GM18867 (cell line): ENCODE measurements at regions not wholly inside any gene's neighbourhood (a gene's known extent, or its start where the extent isn't known, plus 50 kb on each side); places are given as distances from the start of the nearest gene placed in this dataset.

ENCODE experiments used
- ATAC-seq: cut with Tn5 transposase; IDR thresholded peaks from one replicate; pipeline ENCODE4 v1.9.1; 2021; ENCODE audit warnings: mild to moderate bottlenecking, moderate library complexity; ENCODE audit not compliant: unreplicated experiment

- no peak for ATAC-seq
Measured at GRCh38 chr15:58294681-58295254, 137.0 kb upstream of the LIPC start.

GRCh38 chr15:58295637-58296215 lies 136.1 kb upstream of the LIPC start:
- ATAC-seq, result no peak

GRCh38 chr15:58296276-58296675 lies 135.5 kb upstream of the LIPC start:
- ATAC-seq, result no peak

GRCh38 chr15:58297639-58298038 lies 134.2 kb upstream of the LIPC start:
- no peak for ATAC-seq

GRCh38 chr15:58298879-58299850 lies 132.6 kb upstream of the LIPC start:
- no peak for ATAC-seq

GRCh38 chr15:58302832-58303231 lies 129.0 kb upstream of the LIPC start:
- ATAC-seq, result no peak

- ATAC-seq, result no peak
Measured at GRCh38 chr15:58303236-58303635, 128.6 kb upstream of the LIPC start.

- ATAC-seq, result no peak
Measured at GRCh38 chr15:58306591-58307312, 125.0 kb upstream of the LIPC start.

GRCh38 chr15:58307313-58307961 lies 124.4 kb upstream of the LIPC start:
- ATAC-seq, result no peak

- ATAC-seq, result no peak
Measured at GRCh38 chr15:58308742-58309355, 122.9 kb upstream of the LIPC start.

GRCh38 chr15:58309963-58310928 lies 121.5 kb upstream of the LIPC start:
- no peak for ATAC-seq

- no peak for ATAC-seq
Measured at GRCh38 chr15:58311556-58311955, 120.2 kb upstream of the LIPC start.

GRCh38 chr15:58312031-58312430 lies 119.8 kb upstream of the LIPC start:
- ATAC-seq, result no peak

GRCh38 chr15:58313304-58313703 lies 118.5 kb upstream of the LIPC start:
- no peak for ATAC-seq

GRCh38 chr15:58313810-58314592 lies 117.8 kb upstream of the LIPC start:
- no peak for ATAC-seq

GRCh38 chr15:58314593-58315216 lies 117.1 kb upstream of the LIPC start:
- no peak for ATAC-seq

- ATAC-seq, result no peak
Measured at GRCh38 chr15:58318517-58318916, 113.3 kb upstream of the LIPC start.

GRCh38 chr15:58321034-58321433 lies 110.8 kb upstream of the LIPC start:
- no peak for ATAC-seq
